GM19023 (cell line): ENCODE measurements at regions not wholly inside any gene's neighbourhood (a gene's known extent, or its start where the extent isn't known, plus 50 kb on each side); places are given as distances from the start of the nearest gene placed in this dataset.

ENCODE experiments used
- ATAC-seq: cut with Tn5 transposase; IDR thresholded peaks from one replicate; pipeline ENCODE4 v1.9.1; 2021; ENCODE audit warnings: mild to moderate bottlenecking, moderate library complexity; ENCODE audit not compliant: unreplicated experiment

DNA sequence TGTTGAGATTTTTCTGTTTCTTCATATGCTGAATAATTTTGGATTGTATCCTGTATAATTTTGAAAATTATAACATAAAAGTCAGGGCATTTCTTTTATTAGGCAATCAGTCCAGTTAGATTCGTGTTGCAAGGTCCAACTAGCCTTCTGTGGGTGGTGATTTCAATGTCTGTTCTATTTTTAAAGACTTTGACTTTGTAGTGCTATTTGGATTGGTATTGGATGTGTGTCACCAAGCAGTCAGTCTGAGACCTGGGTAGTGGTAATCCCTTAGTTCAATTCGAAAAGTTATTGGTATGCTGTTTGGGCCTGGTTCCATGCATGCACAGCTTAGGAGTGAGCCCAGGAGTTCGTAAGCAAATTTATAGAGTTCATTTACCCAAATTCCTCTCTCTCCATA lies 82.2 kb downstream of the EPDR1 start:
- no peak for ATAC-seq

DNA sequence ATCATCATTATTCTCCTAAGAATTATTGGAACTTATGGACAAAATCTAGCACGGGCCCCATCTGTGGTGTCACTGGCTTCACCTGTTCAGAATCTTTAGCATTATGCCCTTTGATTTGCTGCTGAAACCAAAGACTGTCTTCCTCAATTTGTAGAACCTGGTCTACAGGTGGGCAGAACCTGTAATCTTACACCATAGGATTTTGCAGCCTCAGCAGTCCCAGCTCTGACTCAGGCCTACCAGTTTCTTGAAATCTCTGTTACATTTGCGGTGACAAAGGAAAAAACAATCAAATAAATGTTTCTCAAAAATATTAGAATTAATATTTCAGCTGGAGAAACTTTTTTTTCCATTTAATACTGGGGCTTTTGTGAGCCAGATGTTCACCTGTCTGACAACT lies 86.1 kb downstream of the EPDR1 start:
- ATAC-seq: no peak

DNA sequence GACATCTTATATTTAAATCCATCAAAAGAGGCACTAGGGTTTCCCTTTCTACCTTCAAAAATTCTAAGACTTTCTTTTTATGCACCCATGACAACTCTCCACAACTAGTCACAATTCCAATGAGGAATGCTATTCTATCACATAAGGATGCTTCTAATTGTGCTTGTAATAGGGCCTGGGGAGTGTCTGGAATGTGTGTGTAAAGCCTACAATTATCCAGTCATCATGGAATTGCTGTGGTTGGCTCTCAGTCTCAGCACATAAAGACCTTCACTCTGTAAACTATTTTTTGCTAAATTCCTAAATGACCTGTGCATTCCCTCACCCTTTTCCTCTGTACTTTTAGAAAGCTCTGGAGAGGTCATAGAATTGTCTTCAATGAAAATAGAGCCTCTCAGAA lies 86.7 kb downstream of the EPDR1 start:
- no peak for ATAC-seq

DNA sequence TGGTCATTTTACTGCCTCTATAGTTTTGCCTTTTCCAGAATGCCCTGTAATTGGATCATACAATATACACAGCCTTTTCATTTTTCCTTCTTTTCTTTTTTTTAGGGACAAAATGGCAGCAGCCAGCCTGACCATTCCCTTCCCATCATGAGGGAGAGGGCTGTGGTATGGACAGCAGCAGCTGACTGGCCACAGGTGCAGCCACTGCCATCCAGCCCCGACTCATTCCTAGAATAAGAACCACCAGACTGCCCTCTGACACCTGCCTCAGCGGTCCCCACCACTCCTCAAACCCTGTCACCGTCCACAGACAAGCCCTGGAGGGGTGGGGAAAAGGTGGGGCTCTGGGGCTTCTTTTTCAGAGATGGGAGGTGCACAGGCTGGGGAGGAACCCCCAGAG lies 92.8 kb downstream of the EPDR1 start:
- ATAC-seq: no peak

DNA sequence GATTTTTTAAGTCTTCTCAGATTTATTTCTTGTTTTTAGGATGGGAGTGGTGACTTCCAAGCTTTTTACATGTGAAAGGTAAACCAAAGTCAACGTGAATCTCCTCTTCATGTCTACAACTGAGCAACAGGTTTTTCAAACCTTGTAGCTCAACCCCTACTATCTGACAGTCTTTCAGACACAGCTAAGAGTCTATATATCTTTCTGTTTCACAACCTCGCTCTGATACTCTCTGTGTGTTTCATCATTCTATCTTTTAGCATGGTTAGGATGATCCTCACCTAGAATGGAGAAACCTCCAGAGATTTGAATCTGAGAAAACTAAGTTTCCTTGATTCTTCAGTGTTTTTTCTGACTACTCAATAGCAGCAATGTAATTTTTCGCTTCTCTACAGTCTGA lies 96.1 kb downstream of the EPDR1 start:
- no peak for ATAC-seq

- no peak for ATAC-seq
These were observed 96.9 kb downstream of the EPDR1 start for GRCh38 chr7:38017320-38017719.

GRCh38 chr7:38020121-38020785 lies 99.8 kb downstream of the EPDR1 start:
- ATAC-seq: no peak

DNA sequence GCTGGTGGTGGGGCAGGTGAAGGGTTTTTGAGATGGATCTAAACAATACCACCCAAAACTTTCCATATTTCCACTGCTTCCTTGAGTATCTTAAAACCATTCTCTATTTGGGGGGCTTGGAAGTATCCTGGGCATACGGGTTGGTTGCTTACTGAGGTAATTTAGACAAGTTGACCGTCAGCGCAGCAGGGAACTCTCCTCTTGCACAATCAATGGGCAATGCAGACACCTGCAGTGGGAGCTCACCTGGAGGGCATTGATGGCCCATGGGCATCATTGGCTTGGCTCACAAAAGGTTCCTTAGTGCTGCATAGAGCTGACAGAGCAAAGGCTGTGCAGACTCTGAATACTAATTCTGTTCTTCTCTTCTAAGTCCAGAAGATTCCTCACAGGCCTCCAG lies 101.5 kb downstream of the EPDR1 start:
- no peak for ATAC-seq

GRCh38 chr7:38025815-38026214 lies 105.4 kb downstream of the EPDR1 start:
- ATAC-seq: no peak

GRCh38 chr7:38027884-38028455 lies 107.5 kb downstream of the EPDR1 start:
- ATAC-seq: no peak

- ATAC-seq: no peak
These were observed 113.8 kb downstream of the EPDR1 start for GRCh38 chr7:38034062-38034908.

DNA sequence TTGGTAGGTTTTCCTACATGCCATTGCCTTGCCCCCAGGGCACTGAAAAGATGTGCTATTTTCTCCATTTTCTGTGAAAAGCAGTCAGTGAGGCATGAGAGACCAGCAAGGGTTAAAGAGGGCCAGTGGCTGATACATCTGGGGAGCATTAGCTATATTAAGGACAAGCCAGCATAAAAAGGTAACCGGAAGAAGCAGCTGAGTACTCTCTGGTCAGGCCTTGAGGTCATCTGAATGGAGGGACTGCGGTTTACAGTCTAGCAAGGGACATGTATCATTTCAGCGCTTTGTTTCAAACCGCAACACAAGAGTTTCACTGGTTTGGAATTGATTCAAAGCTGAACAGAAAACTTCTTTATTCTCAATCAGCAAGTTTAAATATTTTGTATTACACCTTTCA lies 120.4 kb downstream of the EPDR1 start:
- ATAC-seq: no peak

DNA sequence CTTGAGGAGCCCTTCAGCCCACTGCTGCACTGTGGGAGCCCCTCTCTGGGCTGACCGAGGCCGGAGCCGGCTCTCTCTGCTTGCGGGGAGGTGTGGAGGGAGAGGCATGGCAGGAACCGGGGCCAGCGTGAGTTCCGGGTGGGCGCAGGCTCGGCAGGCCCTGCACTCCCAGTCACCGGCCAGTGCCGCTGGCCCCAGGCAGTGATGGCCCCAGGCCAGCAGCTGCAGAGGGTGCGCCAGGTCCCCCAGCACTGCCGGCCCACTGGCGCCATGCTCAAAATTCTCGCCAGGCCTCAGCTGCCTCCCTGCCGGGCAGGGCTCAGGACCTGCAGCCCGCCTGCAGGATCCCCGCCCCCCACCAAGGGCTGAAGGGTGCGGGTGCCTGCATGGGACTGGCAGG lies 128.4 kb upstream of the STARD3NL start:
- ATAC-seq: no peak

DNA sequence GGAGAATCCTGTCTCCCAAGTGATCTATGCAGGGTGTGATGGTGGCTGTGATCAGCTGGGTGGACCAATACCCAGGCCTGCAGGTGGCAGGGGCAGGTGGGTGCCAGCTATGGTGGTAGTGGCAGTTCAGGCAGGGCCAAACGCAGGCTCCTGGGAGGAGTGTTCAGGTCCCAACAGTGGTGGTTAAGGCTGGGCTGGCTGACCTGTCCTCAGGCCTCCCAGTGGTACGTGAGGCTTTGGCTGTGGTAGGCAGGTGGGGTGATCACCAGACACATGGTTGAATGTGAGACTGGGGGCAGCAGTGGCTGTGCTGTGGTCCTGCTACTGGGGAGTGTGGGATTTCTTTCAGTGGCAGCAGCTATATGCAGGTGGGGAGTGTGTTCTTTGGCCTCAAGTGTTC lies 126.7 kb upstream of the STARD3NL start:
- no peak for ATAC-seq

DNA sequence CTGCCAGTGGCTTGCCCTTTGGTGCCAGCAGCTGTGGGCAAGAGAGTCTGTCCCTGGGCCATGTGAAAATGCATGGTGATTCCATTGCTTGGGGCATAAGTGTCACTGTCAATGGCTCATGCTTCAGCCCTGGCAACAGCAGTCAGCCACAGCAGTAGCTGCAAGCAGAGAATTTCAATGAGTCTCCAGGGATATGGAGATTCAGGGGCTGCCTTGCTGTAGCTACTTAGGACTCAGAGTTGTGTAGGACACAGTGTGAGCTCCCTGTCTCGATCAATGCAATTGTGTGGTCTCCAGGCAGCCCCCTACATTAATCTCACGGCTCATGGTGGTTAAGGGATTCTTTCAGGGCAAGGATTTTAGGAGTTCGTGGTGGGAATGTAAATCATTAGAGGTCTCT lies 126.3 kb upstream of the STARD3NL start:
- ATAC-seq: no peak

DNA sequence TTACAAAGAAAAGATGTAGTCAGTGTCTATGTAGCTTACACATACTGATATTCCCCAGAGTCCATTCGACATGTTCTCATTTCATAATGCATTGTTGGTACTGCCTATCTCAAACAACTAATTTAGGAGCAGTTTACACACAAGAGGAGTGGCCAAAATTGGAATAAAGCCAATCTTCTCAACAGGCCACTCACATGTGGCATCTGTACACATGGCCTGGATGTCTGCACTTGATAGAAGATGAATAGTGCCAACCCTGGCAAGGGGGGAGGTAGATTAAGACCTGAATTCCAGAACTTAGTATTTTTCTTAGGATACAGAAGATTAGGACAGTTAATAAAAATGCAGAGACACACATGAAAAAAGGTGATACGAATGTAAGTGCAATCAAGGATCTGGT lies 125.3 kb upstream of the STARD3NL start:
- no peak for ATAC-seq

GRCh38 chr7:38054199-38054598 lies 123.8 kb upstream of the STARD3NL start:
- no peak for ATAC-seq

DNA sequence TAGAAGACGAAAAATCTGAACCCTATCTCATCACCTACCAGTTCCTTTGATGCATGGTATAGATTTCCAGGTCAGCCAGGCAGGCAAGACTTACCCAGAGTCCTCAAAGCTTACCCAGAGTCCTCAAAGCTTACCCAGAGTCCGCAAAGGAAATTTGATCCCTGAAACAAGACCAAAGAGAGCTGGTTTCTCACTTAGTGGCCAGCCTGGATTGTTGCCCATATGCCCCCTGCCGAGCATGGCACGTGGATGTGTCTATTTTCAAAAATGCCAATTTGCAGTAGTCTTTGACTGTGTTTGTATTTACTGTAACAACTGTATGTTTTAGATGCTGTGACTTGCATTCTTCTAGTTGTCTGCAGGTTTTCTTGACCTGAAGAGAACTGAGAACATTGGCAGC lies 120.2 kb upstream of the STARD3NL start:
- no peak for ATAC-seq

DNA sequence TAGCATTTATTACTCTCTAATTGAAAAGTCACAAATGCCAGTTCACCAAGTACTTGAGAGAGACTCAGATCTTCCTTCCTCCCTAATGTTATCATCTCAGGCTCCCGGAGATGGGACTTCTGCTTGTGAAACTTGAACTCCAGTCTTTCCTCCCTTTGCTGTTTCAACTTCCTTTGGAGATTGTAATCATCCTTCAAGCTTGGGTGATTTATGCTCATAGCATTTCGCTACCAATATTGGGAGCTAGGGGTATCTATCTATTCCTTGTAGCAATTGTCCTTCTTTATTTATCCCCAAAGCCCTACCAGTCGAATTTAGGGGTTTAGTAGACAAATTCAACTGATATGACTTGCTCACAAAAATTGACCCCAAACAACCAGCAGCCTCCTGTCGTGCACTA lies 117.9 kb upstream of the STARD3NL start:
- ATAC-seq: no peak

GRCh38 chr7:38060637-38061036 lies 117.4 kb upstream of the STARD3NL start:
- ATAC-seq: no peak

- ATAC-seq: no peak
These were observed 111.7 kb upstream of the STARD3NL start for GRCh38 chr7:38066391-38066790.

DNA sequence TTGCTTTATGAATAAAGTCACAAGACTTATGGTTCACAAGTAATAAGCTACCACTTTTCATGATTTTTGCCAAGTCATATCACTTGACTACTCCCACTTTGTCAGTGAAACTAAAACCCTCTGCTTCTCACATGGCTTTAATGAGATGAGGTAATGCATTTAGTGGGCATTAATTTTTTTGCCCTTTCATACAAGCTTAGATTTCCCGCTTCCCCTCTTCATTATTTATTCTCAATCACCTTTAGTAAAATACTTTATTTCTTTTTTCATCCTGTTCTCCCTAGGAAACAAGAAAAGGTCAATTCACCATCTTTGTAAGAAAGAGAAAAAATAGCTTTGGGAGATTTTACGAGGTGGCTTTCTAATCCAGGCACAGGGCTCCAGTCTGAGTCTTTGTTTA lies 109.6 kb upstream of the STARD3NL start:
- no peak for ATAC-seq
